ENCODE measurements at regions not wholly inside any gene's neighbourhood (a gene's known extent, or its start where the extent isn't known, plus 50 kb on each side); places are given as distances from the start of the nearest gene placed in this dataset.

GRCh38 chr13:95352486-95352885, 51.2 kb upstream of the ABCC4 start:
- intact Hi-C loops (cut with micrococcal nuclease), result no loop called here

GRCh38 chr13:95354156-95354555, 52.9 kb upstream of the ABCC4 start:
- intact Hi-C loops (cut with micrococcal nuclease), result no loop called here

- intact Hi-C loops (cut with micrococcal nuclease), result no loop called here
Measured at GRCh38 chr13:95354680-95355487, 53.6 kb upstream of the ABCC4 start.

DNA sequence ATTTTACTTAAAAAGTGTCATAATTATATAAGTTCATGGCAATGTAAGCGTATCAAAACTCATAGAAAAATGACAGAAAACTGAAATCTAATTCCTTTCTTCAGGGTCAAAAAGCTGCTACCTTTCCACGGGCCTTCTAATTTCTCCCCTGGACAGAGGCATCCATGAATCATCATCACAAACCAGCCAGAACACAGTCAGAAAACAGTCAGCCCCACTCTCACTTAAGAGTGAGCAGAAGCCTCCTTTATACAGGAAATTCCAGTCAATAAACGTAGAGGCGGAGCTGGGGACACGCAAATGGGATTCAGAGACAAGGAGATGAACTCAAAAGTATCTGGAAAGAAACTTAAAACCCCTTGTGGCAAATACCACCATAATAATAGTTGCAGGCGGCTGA, 54.2 kb upstream of the ABCC4 start:
- intact Hi-C loops (cut with micrococcal nuclease), result no loop called here

DNA sequence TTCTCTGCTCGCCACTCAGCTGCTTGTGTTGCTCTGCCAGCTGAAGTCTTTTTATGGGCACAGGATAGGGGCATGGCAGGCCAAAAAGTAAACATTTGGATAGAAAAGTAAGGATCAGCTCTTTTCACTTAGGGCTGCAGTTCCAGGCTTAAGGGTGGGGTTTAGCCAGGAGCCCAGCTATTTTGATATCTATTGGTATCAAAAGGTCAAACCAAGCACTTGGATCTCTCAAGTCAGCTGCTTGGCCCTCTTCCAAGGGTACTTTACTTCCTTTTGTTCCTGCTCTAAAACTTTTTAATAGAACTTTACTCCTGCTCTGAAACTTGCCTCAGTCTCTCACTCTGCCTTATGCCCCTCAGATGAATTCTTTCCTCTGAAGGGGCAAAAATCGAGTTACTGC, 55.7 kb upstream of the ABCC4 start:
- intact Hi-C loops (cut with micrococcal nuclease), result no loop called here

DNA sequence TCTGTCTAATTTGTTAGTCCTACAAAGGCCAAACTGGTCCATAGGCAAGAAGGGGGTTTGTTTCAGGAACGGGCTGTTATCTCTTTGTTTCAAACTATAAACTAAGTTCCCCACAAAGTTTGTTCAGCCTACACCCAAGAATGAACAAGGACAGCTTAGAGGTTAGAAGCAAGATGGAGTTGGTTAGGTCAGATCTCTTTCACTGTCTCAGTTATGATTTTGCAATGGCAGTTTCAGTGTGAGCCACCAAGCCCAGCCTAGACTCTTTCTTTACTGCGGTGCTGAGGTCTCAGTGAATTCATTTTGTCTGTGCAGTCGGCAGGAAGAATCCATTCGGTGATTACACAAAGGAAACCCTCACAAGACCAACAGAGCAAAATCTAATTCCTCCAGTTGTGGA, 56.6 kb upstream of the ABCC4 start:
- intact Hi-C loops (cut with micrococcal nuclease), result no loop called here

DNA sequence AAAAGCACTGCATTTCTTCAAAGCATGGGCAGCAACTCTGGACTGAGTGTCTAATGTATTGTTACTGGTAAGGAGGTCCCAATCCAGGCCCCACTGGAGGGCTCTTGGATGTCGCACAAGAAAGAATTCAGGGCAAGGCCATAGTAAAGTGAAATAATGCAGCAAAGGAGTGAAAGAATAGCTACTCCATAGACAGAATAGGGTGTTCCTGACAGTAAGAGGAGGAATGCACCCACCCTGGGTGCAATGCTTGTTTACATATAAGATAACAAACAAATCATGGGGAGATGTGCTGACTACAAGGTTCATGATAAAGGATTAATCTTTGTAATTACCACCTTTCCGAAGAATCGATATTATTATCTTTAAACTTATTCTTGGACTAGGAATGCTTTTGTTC, 58.8 kb upstream of the ABCC4 start:
- intact Hi-C loops (cut with micrococcal nuclease), result no loop called here

DNA sequence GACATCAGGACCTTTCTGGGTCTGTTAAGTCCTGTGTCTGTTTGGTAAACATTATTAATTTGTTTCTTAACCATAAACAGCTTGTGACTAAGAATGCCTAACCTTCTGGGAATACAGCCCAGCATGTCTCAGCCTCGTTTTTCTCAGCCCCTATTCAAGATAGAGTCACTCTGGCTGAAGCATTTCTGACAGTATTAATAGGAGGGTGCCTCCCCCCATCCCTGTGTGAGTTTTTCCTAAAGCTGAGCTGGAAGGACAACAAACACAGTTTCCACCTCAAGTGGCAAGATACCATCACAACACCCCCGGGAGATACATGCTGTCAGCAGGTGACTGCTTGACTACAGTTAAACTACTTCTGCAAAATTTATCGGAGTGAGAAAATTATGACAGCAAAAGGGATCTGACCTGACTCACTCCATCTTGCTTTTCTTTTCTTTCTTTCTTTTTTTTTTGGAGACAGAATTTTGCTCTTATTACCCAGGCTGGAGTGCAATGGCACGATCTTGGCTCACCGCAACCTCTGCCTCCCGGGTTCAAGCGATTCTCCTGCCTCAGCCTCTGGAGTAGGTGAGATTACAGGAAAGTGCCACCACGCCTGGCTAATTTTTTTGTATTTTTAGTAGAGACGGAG, 59.3 kb upstream of the ABCC4 start:
- intact Hi-C loops (cut with micrococcal nuclease), result no loop called here

GRCh38 chr13:95361686-95362085, 60.4 kb upstream of the ABCC4 start:
- intact Hi-C loops (cut with micrococcal nuclease), result no loop called here

DNA sequence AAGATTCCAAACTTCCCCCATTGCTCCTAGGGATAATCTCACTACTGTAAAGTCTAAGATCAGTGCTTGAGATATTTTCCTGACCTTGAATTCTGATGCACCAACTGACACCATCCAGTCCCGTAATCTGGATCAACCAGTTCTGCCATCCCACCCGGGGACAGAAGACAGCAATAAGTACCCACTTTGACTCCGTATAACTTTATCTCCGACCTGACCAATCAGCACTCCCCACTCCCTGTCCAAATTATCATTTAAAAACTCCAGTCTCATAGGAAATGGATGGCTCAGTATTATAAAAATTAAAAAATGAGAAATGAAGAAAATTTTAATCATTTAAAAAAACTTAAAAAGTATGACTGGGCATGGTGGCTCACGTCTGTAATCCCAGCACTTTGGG, 61.4 kb upstream of the ABCC4 start:
- intact Hi-C loops (cut with micrococcal nuclease), result no loop called here

- intact Hi-C loops (cut with micrococcal nuclease), result no loop called here
Measured at GRCh38 chr13:95367309-95367843, 66.1 kb upstream of the ABCC4 start.

DNA sequence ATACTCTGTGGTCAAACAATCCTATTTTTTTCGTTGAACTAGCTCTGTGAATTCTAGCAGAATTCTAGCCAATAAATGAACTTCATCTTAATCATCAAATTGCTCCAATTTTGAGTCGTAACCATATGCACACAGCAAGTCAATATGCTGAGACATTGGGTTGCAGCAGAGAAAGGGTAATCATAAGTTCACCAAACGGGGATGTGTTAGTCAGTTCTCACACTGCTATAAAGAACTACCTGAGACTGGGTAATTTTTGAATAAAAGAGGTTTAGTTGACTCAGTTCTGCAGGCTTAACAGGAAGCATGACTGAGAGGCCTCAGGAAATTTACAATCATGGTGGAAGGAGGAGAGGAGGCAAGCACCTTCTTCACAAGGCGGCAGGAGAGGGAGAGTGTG, 67.7 kb upstream of the ABCC4 start:
- intact Hi-C loops (cut with micrococcal nuclease), result no loop called here

- intact Hi-C loops (cut with micrococcal nuclease), result no loop called here
Measured at GRCh38 chr13:95375706-95376105, 74.5 kb upstream of the ABCC4 start.

GRCh38 chr13:95378603-95379002, 77.4 kb upstream of the ABCC4 start:
- intact Hi-C loops (cut with micrococcal nuclease), result no loop called here

DNA sequence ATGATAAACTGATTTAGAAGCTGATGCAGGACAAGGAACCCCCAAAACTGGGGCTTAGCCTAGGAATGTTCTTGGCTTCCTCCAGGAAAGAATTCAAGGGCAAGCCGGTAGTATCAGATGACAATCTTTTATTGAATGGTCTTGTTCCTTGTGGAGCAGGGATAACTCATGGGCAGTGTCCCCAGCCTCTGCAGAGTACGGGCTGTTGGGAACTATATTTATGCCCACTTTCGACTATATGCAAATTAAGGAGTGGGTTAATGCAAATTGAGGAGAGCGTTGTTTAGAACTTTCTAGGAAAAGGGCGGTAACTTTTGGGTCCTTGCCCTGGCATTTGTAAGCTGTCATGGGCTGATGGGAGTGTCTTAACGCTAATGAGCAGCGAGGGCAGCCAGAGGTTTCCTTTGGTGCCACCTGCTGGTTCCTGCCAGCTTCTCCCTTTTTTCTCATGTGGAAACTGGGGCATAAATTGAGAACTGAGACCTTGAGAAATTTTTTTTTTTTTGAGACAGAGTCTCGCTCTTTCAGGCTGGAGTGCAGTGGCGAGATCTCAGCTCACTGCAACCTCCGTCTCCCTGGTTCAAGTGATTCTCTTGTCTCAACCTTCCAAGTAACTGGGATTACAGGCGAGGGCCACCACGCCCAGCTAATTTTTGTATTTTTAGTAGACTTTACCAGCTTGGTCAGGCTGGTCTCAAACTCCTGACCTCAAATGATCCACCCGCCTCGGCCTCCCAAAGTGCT, 79.4 kb upstream of the ABCC4 start:
- intact Hi-C loops (cut with micrococcal nuclease), result loop anchor here (1.0 kb wide), 2 partner anchors 79 to 191 kb away; partner anchors contain the start of gene ABCC4

DNA sequence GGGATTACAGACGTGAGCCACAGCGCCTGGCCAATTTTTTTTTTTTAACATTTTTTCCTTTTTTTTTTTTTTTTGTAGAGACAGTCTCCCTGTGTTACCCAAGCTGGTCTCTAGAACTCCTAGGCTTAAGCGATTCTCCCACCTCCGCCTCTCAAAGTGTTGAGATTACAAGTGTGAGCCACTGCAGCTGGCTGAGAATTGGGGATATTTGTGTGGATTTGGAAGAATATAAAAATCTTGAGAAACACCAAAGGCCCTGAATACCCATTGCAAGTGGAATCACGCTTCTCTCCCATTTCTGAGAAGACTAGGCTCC, 79.9 kb upstream of the ABCC4 start:
- intact Hi-C loops (cut with micrococcal nuclease), result no loop called here

DNA sequence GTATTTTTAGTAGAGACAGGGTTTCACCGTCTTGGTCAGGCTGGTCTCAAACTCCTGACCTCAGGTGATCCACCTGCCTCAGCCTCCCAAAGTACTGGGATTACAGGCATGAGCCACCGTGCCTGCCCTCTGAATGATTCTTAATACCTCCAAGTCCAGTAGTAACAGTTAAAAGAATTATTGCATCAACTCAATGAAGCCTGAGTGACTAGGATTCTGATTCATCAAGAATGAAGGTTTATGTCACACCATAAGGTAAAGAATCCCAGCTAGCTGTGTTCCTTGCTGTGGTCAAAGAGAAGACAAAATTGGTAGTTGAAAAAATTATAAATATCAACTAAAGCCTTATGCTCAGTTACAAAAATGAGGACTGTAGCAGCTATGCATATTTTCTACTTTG, 81.2 kb upstream of the ABCC4 start:
- intact Hi-C loops (cut with micrococcal nuclease), result no loop called here

GRCh38 chr13:95382916-95383315, 81.7 kb upstream of the ABCC4 start:
- intact Hi-C loops (cut with micrococcal nuclease), result no loop called here

- intact Hi-C loops (cut with micrococcal nuclease), result no loop called here
Measured at GRCh38 chr13:95385373-95385772, 84.1 kb upstream of the ABCC4 start.

- intact Hi-C loops (cut with micrococcal nuclease), result no loop called here
Measured at GRCh38 chr13:95385798-95386197, 84.5 kb upstream of the ABCC4 start.

DNA sequence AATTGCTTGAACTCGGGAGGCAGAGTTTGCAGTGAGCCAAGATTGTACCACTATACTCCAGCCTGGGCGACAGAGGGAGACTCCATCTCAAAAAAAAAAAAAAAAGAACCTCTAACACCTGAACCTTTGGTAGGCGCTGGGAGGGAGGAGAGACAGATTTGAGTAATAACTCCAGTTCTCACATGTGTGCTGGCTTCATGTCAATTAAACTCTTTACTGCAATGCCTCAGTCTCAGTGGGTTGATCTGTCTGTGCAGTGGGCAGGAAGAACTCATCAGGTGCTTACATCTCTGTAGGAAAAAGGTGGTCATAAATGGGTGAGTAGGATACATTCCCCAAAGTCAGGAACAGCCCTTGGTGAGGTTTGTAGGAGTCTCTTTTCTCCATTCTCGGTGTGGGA, 85.1 kb upstream of the ABCC4 start:
- intact Hi-C loops (cut with micrococcal nuclease), result no loop called here

DNA sequence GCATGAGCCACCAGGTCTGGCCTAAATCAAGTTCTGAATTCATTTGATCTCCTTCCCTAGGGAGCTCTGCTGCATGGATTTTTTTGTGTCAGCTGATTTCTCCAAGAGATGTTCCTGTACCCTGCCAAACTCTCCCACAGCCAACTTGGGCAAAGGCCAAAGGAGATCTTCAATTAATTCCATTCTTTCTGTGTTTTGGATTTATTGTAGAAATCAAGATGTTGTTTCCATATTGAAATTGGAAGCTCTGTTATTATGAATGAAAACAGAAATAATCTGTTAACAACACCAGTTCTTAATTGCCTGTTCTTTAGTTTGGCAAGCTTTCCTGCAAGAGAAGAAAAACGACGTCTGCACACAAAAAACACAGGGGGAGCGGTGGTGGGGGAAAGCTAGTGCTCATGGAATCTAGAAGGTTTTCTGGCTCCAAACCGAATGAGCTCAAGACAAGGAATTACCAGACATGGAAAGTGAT, 86.5 kb upstream of the ABCC4 start:
- intact Hi-C loops (cut with micrococcal nuclease), result no loop called here

Measured in T-helper 2 cell treated with Interferon-gamma antibody and Interleukin-4, amounts not matched to agents 100 ng/mL and 5 ng/mL, for 36 hours (primary cell).